ENCODE measurements at regions not wholly inside any gene's neighbourhood (a gene's known extent, or its start where the extent isn't known, plus 50 kb on each side); places are given as distances from the start of the nearest gene placed in this dataset.

GRCh38 chr3:162507397-162507796 lies 1010.8 kb downstream of the OTOL1 start:
- TF ChIP-seq CTCF (conservative IDR thresholded peaks at IDR 0.05; ENCODE audit: low read depth, low read length) (no peak), EZH2 (IDR thresholded peaks at IDR 0.05; ENCODE audit: low read length, unreplicated experiment) (no peak), EZH2phosphoT487 (IDR thresholded peaks at IDR 0.05; ENCODE audit: borderline replicate concordance, low read length) (no peak)
